GM12892 (cell line): ENCODE measurements at regions not wholly inside any gene's neighbourhood (a gene's known extent, or its start where the extent isn't known, plus 50 kb on each side); places are given as distances from the start of the nearest gene placed in this dataset.

Experiments used
- POLR2A ChIP-seq: IDR thresholded peaks from 2 replicates; pipeline ENCODE4 v1.6.1; 2011; ENCODE audit warnings: low read depth, low read length, control low read depth
- POLR2AphosphoS5 ChIP-seq: IDR thresholded peaks from 2 replicates; pipeline ENCODE4 v1.6.1; 2011; ENCODE audit warnings: low read depth, low read length, control low read depth
- TAF1 ChIP-seq: IDR thresholded peaks from 2 replicates; pipeline ENCODE4 v1.6.1; 2011; ENCODE audit warnings: low read depth, mild to moderate bottlenecking, control low read depth, low read length, borderline replicate concordance

- no peak for TF ChIP-seq POLR2A
- TF ChIP-seq TAF1, result no peak
- TF ChIP-seq POLR2AphosphoS5, result no peak
Observed at GRCh38 chr6:82030301-82030700, 217.2 kb downstream of the IBTK start.
